ENCODE measurements at regions not wholly inside any gene's neighbourhood (a gene's known extent, or its start where the extent isn't known, plus 50 kb on each side); places are given as distances from the start of the nearest gene placed in this dataset.

DNA sequence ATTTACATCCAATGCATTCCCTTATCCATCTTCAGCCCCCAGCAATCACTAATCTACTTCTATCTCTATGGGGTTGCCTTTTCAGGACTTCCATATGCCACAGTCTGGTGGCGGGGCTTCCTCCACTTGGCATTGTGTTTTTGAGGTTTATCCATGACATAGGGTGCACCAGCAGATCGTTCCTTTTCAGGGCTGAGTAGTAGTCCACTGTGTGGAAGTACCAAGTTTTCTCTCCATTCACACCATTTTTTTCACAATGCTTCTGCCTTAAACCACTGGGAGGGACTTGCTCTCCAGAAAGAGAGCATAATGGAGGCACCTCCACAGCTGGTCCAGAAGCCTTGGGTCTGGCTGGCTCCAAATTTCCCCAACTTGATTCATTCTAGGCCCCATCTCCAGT, 144.0 kb upstream of the IQSEC1 start:
- no peak overlapping the region for H3K14ac ChIP-seq (ENCODE audit: low read length)
- no peak overlapping the region for H2BK5ac ChIP-seq (ENCODE audit: low read depth, low read length, poor library complexity)
- no peak overlapping the region for H4K8ac ChIP-seq (ENCODE audit: low read depth, low read length)
- H3K27ac ChIP-seq (ENCODE audit: low read depth, low read length), result no peak overlapping the region
- no peak overlapping the region for H3K4me2 ChIP-seq (ENCODE audit: low read length)
- H3K27me3 ChIP-seq (ENCODE audit: insufficient read depth, low read length), result no peaks in the 10 kb centered on the region
- H4K12ac ChIP-seq (ENCODE audit: low read depth, low read length), result no peak overlapping the region
- H2AK5ac ChIP-seq (ENCODE audit: low read length), result no peak overlapping the region
- no peak overlapping the region for H3K4ac ChIP-seq (ENCODE audit: low read depth, low read length)
- no peak overlapping the region for H2BK12ac ChIP-seq (ENCODE audit: low read length)
- no peak overlapping the region for H3K4me3 ChIP-seq (ENCODE audit: low read depth, low read length)
- H4K91ac ChIP-seq (ENCODE audit: low read depth, low read length), result no peak overlapping the region
- H3K4me1 ChIP-seq (ENCODE audit: control insufficient read depth in 1 of 2, insufficient read depth in 2 of 2, low read length in 2 of 2), result peaks cover 9 to 10% of the 10 kb centered on the region in 2 experiments
- no peaks in the 10 kb centered on the region for H3K79me2 ChIP-seq (ENCODE audit: control insufficient read depth, insufficient read depth, low read length, poor library complexity)
- no peak overlapping the region for H2AFZ ChIP-seq (ENCODE audit: insufficient read depth, low read length, poor library complexity)
- H3K23ac ChIP-seq (ENCODE audit: low read length), result no peak overlapping the region
- no peaks in the 10 kb centered on the region for H3K9me3 ChIP-seq (ENCODE audit: insufficient read depth, low read depth, low read length)
- H3K9ac ChIP-seq (ENCODE audit: low read length), result no peak overlapping the region
- no peak overlapping the region for H3K18ac ChIP-seq (ENCODE audit: low read length)
- WGBS (ENCODE audit: extremely low coverage, insufficient coverage, insufficient read length), result no CpG with 5 or more reads among the region's 2 CpGs
- H2BK120ac ChIP-seq (ENCODE audit: insufficient read depth, low read length, poor library complexity), result no peak overlapping the region
- DNase-seq, result no peak
- H3K79me1 ChIP-seq (ENCODE audit: low read length), result no peaks in the 10 kb centered on the region
- H3K36me3 ChIP-seq (ENCODE audit: control insufficient read depth in 1 of 2, insufficient read depth in 2 of 2, low read length in 2 of 2), result no peaks in the 10 kb centered on the region

DNA sequence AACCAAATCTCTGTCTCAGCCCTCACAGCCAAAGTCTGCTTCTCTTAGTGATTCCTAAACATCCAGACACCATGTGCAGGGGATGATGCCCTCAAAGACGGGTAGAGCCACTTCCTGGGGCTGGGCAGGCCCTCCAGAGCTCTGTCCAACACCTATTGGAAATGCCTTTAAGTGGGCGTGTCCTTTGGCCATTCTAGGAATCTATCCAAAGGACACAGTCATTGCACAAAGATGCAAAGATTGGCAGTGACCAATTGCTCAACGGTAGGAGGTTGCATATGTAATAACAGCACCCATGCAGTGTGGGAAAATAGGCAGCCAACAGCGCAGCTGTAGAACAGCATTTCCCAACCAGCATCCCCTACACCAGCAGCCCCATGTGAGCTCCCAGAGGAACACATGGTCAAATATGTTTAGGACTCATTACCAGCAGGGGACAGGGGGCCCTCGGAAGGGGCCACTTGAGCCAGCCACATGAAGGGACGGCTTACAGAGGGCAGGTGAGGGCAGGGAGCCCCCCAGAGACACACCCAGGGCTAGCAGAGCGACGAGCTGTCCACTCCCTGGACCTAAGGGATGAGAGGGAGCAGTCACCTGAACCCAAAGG, 142.8 kb upstream of the IQSEC1 start:
- H4K91ac ChIP-seq (ENCODE audit: low read depth, low read length), result no peak overlapping the region
- no peak overlapping the region for H4K8ac ChIP-seq (ENCODE audit: low read depth, low read length)
- H3K36me3 ChIP-seq (ENCODE audit: control insufficient read depth in 1 of 2, insufficient read depth in 2 of 2, low read length in 2 of 2), result no peaks in the 10 kb centered on the region
- DNase-seq, result peak; percentile 93 to 97
- no peak overlapping the region for H2BK5ac ChIP-seq (ENCODE audit: low read depth, low read length, poor library complexity)
- no peak overlapping the region for H3K27ac ChIP-seq (ENCODE audit: low read depth, low read length)
- no peak overlapping the region for H2BK120ac ChIP-seq (ENCODE audit: insufficient read depth, low read length, poor library complexity)
- no peak overlapping the region for H2AFZ ChIP-seq (ENCODE audit: insufficient read depth, low read length, poor library complexity)
- H3K9me3 ChIP-seq (ENCODE audit: insufficient read depth, low read depth, low read length), result no peaks in the 10 kb centered on the region
- WGBS (ENCODE audit: extremely low coverage, insufficient coverage, insufficient read length), result no CpG with 5 or more reads among the region's 8 CpGs
- no peak overlapping the region for H3K4ac ChIP-seq (ENCODE audit: low read depth, low read length)
- no peak overlapping the region for H3K4me2 ChIP-seq (ENCODE audit: low read length)
- no peaks in the 10 kb centered on the region for H3K79me2 ChIP-seq (ENCODE audit: control insufficient read depth, insufficient read depth, low read length, poor library complexity)
- H3K23ac ChIP-seq (ENCODE audit: low read length), result no peak overlapping the region
- H3K14ac ChIP-seq (ENCODE audit: low read length), result no peak overlapping the region
- no peak overlapping the region for H2AK5ac ChIP-seq (ENCODE audit: low read length)
- no peak overlapping the region for H3K18ac ChIP-seq (ENCODE audit: low read length)
- no peak overlapping the region for H3K9ac ChIP-seq (ENCODE audit: low read length)
- H3K27me3 ChIP-seq (ENCODE audit: insufficient read depth, low read length), result no peaks in the 10 kb centered on the region
- H4K12ac ChIP-seq (ENCODE audit: low read depth, low read length), result no peak overlapping the region
- peaks cover 9 to 10% of the 10 kb centered on the region in 2 experiments for H3K4me1 ChIP-seq (ENCODE audit: control insufficient read depth in 1 of 2, insufficient read depth in 2 of 2, low read length in 2 of 2)
- H2BK12ac ChIP-seq (ENCODE audit: low read length), result no peak overlapping the region
- no peaks in the 10 kb centered on the region for H3K79me1 ChIP-seq (ENCODE audit: low read length)
- no peak overlapping the region for H3K4me3 ChIP-seq (ENCODE audit: low read depth, low read length)

DNA sequence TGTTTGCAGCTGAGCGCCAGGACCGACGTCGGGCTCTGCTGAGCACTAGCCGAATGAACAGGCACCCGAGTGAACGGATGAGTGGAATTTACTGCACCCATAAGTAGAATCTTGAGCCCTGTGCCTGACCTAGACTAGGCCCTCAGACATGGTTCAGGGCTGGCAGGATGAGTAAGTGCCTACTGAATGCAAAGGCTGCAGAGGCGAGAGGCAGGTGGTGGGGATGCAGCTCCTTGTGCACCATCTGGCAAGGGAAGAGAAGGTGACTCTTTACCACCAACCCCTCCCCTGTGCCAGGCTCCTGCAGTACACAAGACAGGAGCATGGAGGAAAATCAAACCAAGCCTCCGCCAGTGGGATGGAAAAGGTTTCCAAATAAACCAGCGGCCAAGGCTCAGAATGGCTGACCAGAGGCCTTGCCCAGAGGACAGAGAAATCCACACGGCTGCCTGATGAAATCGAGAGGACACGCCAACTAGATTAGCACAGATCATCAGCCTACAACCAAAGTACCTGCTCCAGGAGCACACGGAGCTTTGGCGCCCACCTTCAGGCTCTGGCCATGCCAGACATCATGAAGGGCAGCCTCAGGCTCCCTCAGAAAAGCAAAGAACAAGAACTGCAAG, 141.7 kb upstream of the IQSEC1 start:
- Histone ChIP-seq H3K9ac (ENCODE audit: low read length) (no peak overlapping the region), H4K12ac (ENCODE audit: low read depth, low read length) (no peak overlapping the region), H3K4me3 (ENCODE audit: low read depth, low read length) (no peak overlapping the region), H2AFZ (ENCODE audit: insufficient read depth, low read length, poor library complexity) (no peak overlapping the region), H3K4ac (ENCODE audit: low read depth, low read length) (no peak overlapping the region), H4K8ac (ENCODE audit: low read depth, low read length) (no peak overlapping the region), H3K79me2 (ENCODE audit: control insufficient read depth, insufficient read depth, low read length, poor library complexity) (no peaks in the 10 kb centered on the region), H3K27me3 (ENCODE audit: insufficient read depth, low read length) (no peaks in the 10 kb centered on the region), H3K23ac (ENCODE audit: low read length) (no peak overlapping the region), H2BK5ac (ENCODE audit: low read depth, low read length, poor library complexity) (no peak overlapping the region), H4K91ac (ENCODE audit: low read depth, low read length) (no peak overlapping the region), H3K18ac (ENCODE audit: low read length) (no peak overlapping the region), H3K4me1 (ENCODE audit: control insufficient read depth in 1 of 2, insufficient read depth in 2 of 2, low read length in 2 of 2) (peaks cover 9 to 10% of the 10 kb centered on the region in 2 experiments), H2AK5ac (ENCODE audit: low read length) (no peak overlapping the region), H3K27ac (ENCODE audit: low read depth, low read length) (no peak overlapping the region), H3K4me2 (ENCODE audit: low read length) (no peak overlapping the region), H2BK12ac (ENCODE audit: low read length) (no peak overlapping the region), H3K14ac (ENCODE audit: low read length) (no peak overlapping the region), H3K79me1 (ENCODE audit: low read length) (no peaks in the 10 kb centered on the region), H3K36me3 (ENCODE audit: control insufficient read depth in 1 of 2, insufficient read depth in 2 of 2, low read length in 2 of 2) (no peaks in the 10 kb centered on the region), H2BK120ac (ENCODE audit: insufficient read depth, low read length, poor library complexity) (no peak overlapping the region), H3K9me3 (ENCODE audit: insufficient read depth, low read depth, low read length) (no peaks in the 10 kb centered on the region)
- peak in 1 of 2 donors; percentile 13 for DNase-seq
- no CpG with 5 or more reads among the region's 15 CpGs for WGBS (ENCODE audit: extremely low coverage, insufficient coverage, insufficient read length)

DNA sequence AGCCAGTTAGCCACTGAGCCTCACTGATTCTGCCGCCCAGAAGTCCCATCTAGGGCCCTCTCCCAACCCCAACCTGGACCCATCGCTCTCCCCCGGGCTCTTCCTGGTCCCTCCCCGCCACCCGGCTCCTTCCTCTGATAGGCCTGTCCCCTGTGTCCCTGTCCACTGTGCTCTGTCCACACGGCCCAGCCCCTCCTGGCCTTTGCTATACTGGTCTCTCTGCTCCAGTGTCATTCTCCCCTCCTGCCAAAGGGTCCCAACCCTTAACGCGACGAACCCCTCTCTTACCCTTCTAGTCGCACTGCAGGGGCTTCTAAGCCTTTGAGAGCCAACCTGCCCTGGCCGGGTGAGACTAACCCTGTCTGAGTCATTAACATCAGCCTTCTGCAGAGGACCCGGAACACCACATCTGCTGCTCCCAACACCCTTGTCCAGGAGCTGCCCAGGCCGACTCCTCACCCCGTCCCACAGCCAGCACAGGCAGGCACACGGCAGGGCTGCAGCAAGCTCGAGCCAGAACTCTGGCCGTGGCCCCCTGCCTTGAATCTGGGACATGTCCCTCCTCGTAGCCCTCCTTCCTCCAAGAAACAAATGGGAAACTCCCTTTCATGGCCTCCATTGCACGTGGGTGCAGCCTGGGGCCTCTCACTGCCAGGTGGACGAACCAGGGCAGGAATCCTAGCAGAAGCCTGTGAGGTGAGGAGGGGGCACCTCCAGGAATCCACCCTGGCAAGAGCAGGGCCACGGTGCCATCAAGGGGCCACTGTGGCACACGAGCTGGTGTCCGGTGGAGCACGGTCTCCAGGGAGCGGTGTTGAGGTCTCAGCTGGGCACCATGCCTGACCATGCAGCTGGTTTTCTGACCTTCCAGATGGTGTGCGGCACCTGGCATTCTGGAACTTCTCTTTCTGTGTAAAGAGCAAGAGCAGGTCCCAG, 140.9 kb upstream of the IQSEC1 start:
- Histone ChIP-seq H3K27ac (ENCODE audit: low read depth, low read length) (no peak overlapping the region), H3K9me3 (ENCODE audit: insufficient read depth, low read depth, low read length) (no peaks in the 10 kb centered on the region), H2BK120ac (ENCODE audit: insufficient read depth, low read length, poor library complexity) (no peak overlapping the region), H3K18ac (ENCODE audit: low read length) (no peak overlapping the region), H3K4me2 (ENCODE audit: low read length) (no peak overlapping the region), H3K9ac (ENCODE audit: low read length) (no peak overlapping the region), H3K27me3 (ENCODE audit: insufficient read depth, low read length) (no peaks in the 10 kb centered on the region), H2AFZ (ENCODE audit: insufficient read depth, low read length, poor library complexity) (no peak overlapping the region), H3K79me1 (ENCODE audit: low read length) (no peaks in the 10 kb centered on the region), H3K36me3 (ENCODE audit: control insufficient read depth in 1 of 2, insufficient read depth in 2 of 2, low read length in 2 of 2) (no peaks in the 10 kb centered on the region), H3K4me1 (ENCODE audit: control insufficient read depth in 1 of 2, insufficient read depth in 2 of 2, low read length in 2 of 2) (peaks cover 9 to 10% of the 10 kb centered on the region in 2 experiments), H3K79me2 (ENCODE audit: control insufficient read depth, insufficient read depth, low read length, poor library complexity) (no peaks in the 10 kb centered on the region), H3K4me3 (ENCODE audit: low read depth, low read length) (no peak overlapping the region), H2BK5ac (ENCODE audit: low read depth, low read length, poor library complexity) (no peak overlapping the region), H2BK12ac (ENCODE audit: low read length) (no peak overlapping the region), H4K91ac (ENCODE audit: low read depth, low read length) (no peak overlapping the region), H4K8ac (ENCODE audit: low read depth, low read length) (no peak overlapping the region), H4K12ac (ENCODE audit: low read depth, low read length) (no peak overlapping the region), H2AK5ac (ENCODE audit: low read length) (no peak overlapping the region), H3K23ac (ENCODE audit: low read length) (no peak overlapping the region), H3K14ac (ENCODE audit: low read length) (no peak overlapping the region), H3K4ac (ENCODE audit: low read depth, low read length) (no peak overlapping the region)
- no peak for DNase-seq
- WGBS (ENCODE audit: extremely low coverage, insufficient coverage, insufficient read length), result no CpG with 5 or more reads among the region's 26 CpGs
